NCI-H526 treated with DMSO at 0.1 percent for 48 hours (cell line): ENCODE measurements at regions not wholly inside any gene's neighbourhood (a gene's known extent, or its start where the extent isn't known, plus 50 kb on each side); places are given as distances from the start of the nearest gene placed in this dataset.

Experiments
- DNase-seq: peaks from one replicate; lab custom pipeline; 2025; lab: John Stamatoyannopoulos, UW

- DNase-seq: no peak
Measured at GRCh38 chr3:20909511-20909910, 723.5 kb upstream of the SGO1 start.

GRCh38 chr3:20905210-20905805, 719.3 kb upstream of the SGO1 start:
- DNase-seq: no peak

- no peak for DNase-seq
Measured at GRCh38 chr3:20904671-20905070, 718.7 kb upstream of the SGO1 start.

GRCh38 chr3:20898962-20899361, 713.0 kb upstream of the SGO1 start:
- no peak for DNase-seq

- DNase-seq: no peak
Measured at GRCh38 chr3:20890111-20890519, 704.1 kb upstream of the SGO1 start.

- DNase-seq: no peak
Measured at GRCh38 chr3:20878691-20879090, 692.7 kb upstream of the SGO1 start.

GRCh38 chr3:20873235-20873634, 687.2 kb upstream of the SGO1 start:
- DNase-seq: no peak

GRCh38 chr3:20870106-20870899, 684.3 kb upstream of the SGO1 start:
- no peak for DNase-seq

- DNase-seq: no peak
Measured at GRCh38 chr3:20865803-20866202, 679.8 kb upstream of the SGO1 start.

GRCh38 chr3:20861454-20861853, 675.4 kb upstream of the SGO1 start:
- no peak for DNase-seq

- no peak for DNase-seq
Measured at GRCh38 chr3:20857636-20858035, 671.6 kb upstream of the SGO1 start.

GRCh38 chr3:20853890-20854289, 667.9 kb upstream of the SGO1 start:
- DNase-seq: no peak

- no peak for DNase-seq
Measured at GRCh38 chr3:20852712-20853111, 666.7 kb upstream of the SGO1 start.

GRCh38 chr3:20849975-20850374, 664.0 kb upstream of the SGO1 start:
- no peak for DNase-seq

GRCh38 chr3:20846832-20847231, 660.8 kb upstream of the SGO1 start:
- DNase-seq: no peak

- no peak for DNase-seq
Measured at GRCh38 chr3:20846066-20846465, 660.1 kb upstream of the SGO1 start.

GRCh38 chr3:20844851-20845250, 658.8 kb upstream of the SGO1 start:
- DNase-seq: no peak

GRCh38 chr3:20842594-20843436, 656.8 kb upstream of the SGO1 start:
- no peak for DNase-seq

GRCh38 chr3:20842002-20842401, 656.0 kb upstream of the SGO1 start:
- DNase-seq: no peak

- DNase-seq: no peak
Measured at GRCh38 chr3:20837676-20838302, 651.8 kb upstream of the SGO1 start.

- DNase-seq: no peak
Measured at GRCh38 chr3:20836801-20837200, 650.8 kb upstream of the SGO1 start.

GRCh38 chr3:20832963-20833362, 647.0 kb upstream of the SGO1 start:
- DNase-seq: no peak
